Psoas muscle (tissue), 7 donors: ENCODE measurements at regions not wholly inside any gene's neighbourhood (a gene's known extent, or its start where the extent isn't known, plus 50 kb on each side); places are given as distances from the start of the nearest gene placed in this dataset.
"Not testable (repeated sequence)": the region's sequence is repeated elsewhere in the genome, so short reads cannot be mapped to it uniquely, and the experiment has no call there.

Experiments used
- ATAC-seq, 4 donors: fragments of 200-7000 bp; cut with Tn5 transposase; one replicate each; pipeline ENCODE4 v1.9.1; 2020; ENCODE audit warnings: moderate library complexity in 3 of 4, mild to moderate bottlenecking in 2 of 4
- DNase-seq, 2 donors: peaks; one replicate each; pipeline ENCODE4 v3.0.0-alpha.2; 2020
- H3K27ac ChIP-seq: fragments of 200-600 bp; one replicate; pipeline ENCODE4 v1.8.0; 2022
- H3K27me3 ChIP-seq, 3 donors: fragments of 200-600 bp in 1 of 3; one replicate each; pipeline versions ENCODE4 v1.6.1 to v1.8.0; 2013 to 2022; ENCODE audit warnings: low read length in 2 of 3, mild to moderate bottlenecking in 2 of 3, moderate library complexity in 1 of 3; ENCODE audit not compliant: insufficient read depth in 3 of 3
- H3K36me3 ChIP-seq, 2 donors: fragments of 200-600 bp in 1 of 2; one replicate each; pipeline versions ENCODE4 v1.6.1 to v1.8.0; 2013 to 2022; ENCODE audit warnings: low read depth in 1 of 2, mild to moderate bottlenecking in 1 of 2, moderate library complexity in 1 of 2; ENCODE audit not compliant: insufficient read depth in 1 of 2
- H3K4me1 ChIP-seq: fragments of 200-600 bp; one replicate; pipeline ENCODE4 v1.8.0; 2022
- H3K4me3 ChIP-seq: fragments of 200-600 bp; one replicate; pipeline ENCODE4 v1.8.0; 2022; ENCODE audit warnings: mild to moderate bottlenecking
- H3K9me3 ChIP-seq: fragments of 200-600 bp; one replicate; pipeline ENCODE4 v1.8.0; 2022
- WGBS, 3 donors: extraction: QIAGEN DNeasy Blood & Tissue Kit; methylation state at CpG; one replicate each; pipeline versions ENCODE4 v1.1.6 to v1.1.7; 2013; 5-methylcytosine and 5-hydroxymethylcytosine counted together
- intact Hi-C, 2 donors: fragments of 100-400 bp; cut with DNase I; formaldehyde crosslinking; loops; one replicate each; pipeline versions ENCODE4 v1.11.0 to v1.14.2; 2022
- TF ChIP-seq, protein P1 (sequence below): fragments of 200-600 bp; IDR thresholded peaks from one replicate; pipeline ENCODE4 v1.8.0; 2022; ENCODE audit warnings: antibody characterized with exemption
- donor health status: healthy with polysubstance abuse.
- donor health status: DM: no; HTN: no; CAD: no; lungs with moderate emphysema.
- donor health status: Bipolar disorder and iron deficiency.
- donor health status: healthy.
- donor health status: DM: yes; HTN: yes; CAD: no.
- donor health status: DM: no; HTN: no; CAD: no.
- donor health status: DM: yes; HTN: yes; CAD: no.

DNA sequence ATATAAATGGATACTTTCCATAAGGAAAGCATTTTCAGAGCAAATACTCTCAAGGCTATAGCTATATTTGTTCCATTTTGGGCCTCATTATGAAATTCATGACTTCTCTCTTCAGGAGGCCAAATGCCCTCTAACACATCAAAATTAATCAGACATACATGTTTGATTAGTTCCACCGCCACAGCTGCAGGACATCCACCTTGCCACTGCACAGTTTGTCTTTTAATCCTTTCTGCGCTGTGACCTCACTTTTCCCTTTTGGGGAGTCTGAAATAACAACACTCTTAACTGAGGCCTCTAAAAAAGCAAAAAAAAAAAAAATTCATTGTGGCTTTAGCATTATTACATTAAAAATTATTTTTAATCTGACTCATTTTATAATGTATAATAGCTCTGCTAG lies 279.1 kb upstream of the CDH12 start:
- Histone ChIP-seq H3K4me3 (no peak overlapping the region), H3K9me3 (no peaks in the 10 kb centered on the region), H3K36me3 (no peaks in the 10 kb centered on the region), H3K27me3 (no peaks in the 10 kb centered on the region), H3K27ac (no peak overlapping the region), H3K4me1 (no peaks in the 10 kb centered on the region)
- DNase-seq (no peak), ATAC-seq (no peak)
- 28 to 49% (median 38%) methylated on average over 2 of the region's 2 CpGs for WGBS, 3 donors
- TF ChIP-seq, protein P1, sequence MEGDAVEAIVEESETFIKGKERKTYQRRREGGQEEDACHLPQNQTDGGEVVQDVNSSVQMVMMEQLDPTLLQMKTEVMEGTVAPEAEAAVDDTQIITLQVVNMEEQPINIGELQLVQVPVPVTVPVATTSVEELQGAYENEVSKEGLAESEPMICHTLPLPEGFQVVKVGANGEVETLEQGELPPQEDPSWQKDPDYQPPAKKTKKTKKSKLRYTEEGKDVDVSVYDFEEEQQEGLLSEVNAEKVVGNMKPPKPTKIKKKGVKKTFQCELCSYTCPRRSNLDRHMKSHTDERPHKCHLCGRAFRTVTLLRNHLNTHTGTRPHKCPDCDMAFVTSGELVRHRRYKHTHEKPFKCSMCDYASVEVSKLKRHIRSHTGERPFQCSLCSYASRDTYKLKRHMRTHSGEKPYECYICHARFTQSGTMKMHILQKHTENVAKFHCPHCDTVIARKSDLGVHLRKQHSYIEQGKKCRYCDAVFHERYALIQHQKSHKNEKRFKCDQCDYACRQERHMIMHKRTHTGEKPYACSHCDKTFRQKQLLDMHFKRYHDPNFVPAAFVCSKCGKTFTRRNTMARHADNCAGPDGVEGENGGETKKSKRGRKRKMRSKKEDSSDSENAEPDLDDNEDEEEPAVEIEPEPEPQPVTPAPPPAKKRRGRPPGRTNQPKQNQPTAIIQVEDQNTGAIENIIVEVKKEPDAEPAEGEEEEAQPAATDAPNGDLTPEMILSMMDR, result no peak
- intact Hi-C loops, result no loop called here

DNA sequence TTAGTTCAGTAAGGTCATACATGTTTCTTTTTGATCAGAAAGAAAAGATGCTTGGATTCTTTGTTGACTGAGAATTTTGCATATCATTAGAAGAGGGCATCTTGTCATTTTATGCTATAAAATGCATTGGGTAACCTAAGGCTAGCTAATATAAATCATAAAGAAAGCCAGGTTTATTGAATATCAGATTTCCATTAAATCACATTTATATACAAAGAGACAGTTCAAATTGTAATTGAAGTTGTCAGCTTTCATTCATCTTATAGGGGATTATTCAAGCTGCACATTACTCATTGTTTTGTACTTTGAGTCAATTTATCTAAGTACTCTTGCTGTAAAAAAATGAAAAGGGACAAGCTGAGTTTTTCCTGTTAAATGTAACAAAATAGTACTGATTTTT lies 259.1 kb upstream of the CDH12 start:
- Histone ChIP-seq H3K27me3 (peaks cover 0 to 2% (median 0%) of the 10 kb centered on the region in 3 donors), H3K36me3 (no peaks in the 10 kb centered on the region), H3K9me3 (no peaks in the 10 kb centered on the region), H3K27ac (no peak overlapping the region), H3K4me1 (no peaks in the 10 kb centered on the region), H3K4me3 (no peak overlapping the region)
- ATAC-seq (no peak), DNase-seq (no peak)
- TF ChIP-seq, protein P1, result no peak
- intact Hi-C loops, result no loop called here

DNA sequence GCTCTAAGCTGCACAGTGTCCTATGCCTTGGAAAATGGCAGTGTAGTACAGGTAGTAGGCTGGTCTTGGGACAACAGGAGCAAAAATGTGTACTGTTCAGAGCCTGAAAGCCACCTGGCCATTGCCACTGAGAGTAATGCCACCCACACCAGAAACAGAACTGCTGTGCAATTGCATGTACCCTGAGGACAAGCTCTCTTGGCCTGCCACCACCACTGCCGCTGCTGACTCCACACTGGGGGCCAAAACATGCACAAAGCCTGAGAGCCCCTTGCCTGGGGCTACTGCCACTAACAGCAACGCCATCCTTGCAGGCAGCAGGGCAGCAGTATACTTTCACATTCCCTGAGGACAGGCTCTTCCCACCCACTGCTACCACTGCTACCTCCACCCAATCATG lies 251.9 kb upstream of the CDH12 start:
- Histone ChIP-seq H3K4me1 (no peaks in the 10 kb centered on the region), H3K36me3 (no peaks in the 10 kb centered on the region), H3K27ac (no peak overlapping the region), H3K4me3 (no peak overlapping the region), H3K27me3 (no peaks in the 10 kb centered on the region), H3K9me3 (no peaks in the 10 kb centered on the region)
- ATAC-seq (no peak), DNase-seq (no peak)
- TF ChIP-seq, protein P1, result no peak
- intact Hi-C loops, result no loop called here
- WGBS, 3 donors, result 82 to 95% (median 89%) methylated on average over 2 of the region's 2 CpGs

DNA sequence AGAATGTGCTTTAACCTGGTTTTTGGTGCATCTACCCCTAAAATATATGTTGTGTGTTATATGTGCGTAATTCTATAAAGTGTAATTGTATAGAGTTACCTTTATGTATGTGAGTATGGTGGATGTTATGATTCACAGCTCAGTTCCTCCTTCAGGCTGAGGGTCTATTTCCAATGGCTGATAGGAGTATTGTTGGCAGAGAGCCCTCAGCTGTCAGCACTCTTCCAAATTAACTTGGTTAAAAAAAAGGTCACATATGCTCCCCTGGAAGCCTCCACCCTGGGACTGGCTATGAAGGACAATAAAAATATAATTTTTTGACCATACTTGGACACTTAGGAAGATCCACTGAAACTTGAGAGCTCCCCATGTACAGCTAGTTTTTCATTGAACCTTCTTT lies 250.4 kb upstream of the CDH12 start:
- Histone ChIP-seq H3K36me3 (no peaks in the 10 kb centered on the region), H3K4me3 (no peak overlapping the region), H3K27ac (no peak overlapping the region), H3K9me3 (no peaks in the 10 kb centered on the region), H3K4me1 (no peaks in the 10 kb centered on the region), H3K27me3 (no peaks in the 10 kb centered on the region)
- TF ChIP-seq, protein P1, result no peak
- no peak for ATAC-seq
- intact Hi-C loops, result no loop called here
- 62 to 73% (median 65%) methylated on average over 1 of the region's 1 CpG for WGBS, 3 donors
- DNase-seq, result no peak

DNA sequence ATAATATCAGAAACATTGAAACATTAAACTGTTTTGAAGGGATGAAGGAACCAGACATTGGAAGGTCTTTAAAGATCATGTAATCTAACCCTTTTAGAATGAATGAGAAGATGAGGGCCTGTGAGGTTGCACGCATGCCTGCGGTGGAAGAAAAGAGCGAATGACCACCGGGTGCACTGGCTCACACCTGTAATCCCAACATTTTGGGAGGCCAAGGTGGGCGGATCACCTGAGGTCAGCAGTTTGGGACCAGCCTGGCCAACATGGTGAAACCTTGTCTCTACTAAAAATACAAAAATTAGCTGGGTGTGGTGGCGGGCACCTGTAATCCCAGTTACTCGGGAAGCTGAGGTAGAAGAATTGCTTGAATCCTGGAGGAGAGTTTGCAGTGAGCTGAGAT lies 242.3 kb upstream of the CDH12 start:
- H3K27me3 ChIP-seq, H3K27ac ChIP-seq, DNase-seq, H3K4me1 ChIP-seq, intact Hi-C loops, ATAC-seq, H3K9me3 ChIP-seq, H3K4me3 ChIP-seq, H3K36me3 ChIP-seq: not testable (repeated sequence)
- WGBS, 3 donors, result 90 to 91% (median 90%) methylated on average over 7 of the region's 7 CpGs
